NB4 (cell line): ENCODE measurements at regions not wholly inside any gene's neighbourhood (a gene's known extent, or its start where the extent isn't known, plus 50 kb on each side); places are given as distances from the start of the nearest gene placed in this dataset.

Experiments used
- POLR2A ChIP-seq: IDR thresholded peaks from 2 replicates; pipeline ENCODE4 v1.6.1; 2011; ENCODE audit warnings: mild to moderate bottlenecking; ENCODE audit not compliant: insufficient read length; ENCODE audit errors: extremely low read depth
- TF ChIP-seq, protein P1 (sequence below): IDR thresholded peaks from one replicate; pipeline ENCODE4 v1.5.1; 2012; ENCODE audit warnings: low read depth, low read length

DNA sequence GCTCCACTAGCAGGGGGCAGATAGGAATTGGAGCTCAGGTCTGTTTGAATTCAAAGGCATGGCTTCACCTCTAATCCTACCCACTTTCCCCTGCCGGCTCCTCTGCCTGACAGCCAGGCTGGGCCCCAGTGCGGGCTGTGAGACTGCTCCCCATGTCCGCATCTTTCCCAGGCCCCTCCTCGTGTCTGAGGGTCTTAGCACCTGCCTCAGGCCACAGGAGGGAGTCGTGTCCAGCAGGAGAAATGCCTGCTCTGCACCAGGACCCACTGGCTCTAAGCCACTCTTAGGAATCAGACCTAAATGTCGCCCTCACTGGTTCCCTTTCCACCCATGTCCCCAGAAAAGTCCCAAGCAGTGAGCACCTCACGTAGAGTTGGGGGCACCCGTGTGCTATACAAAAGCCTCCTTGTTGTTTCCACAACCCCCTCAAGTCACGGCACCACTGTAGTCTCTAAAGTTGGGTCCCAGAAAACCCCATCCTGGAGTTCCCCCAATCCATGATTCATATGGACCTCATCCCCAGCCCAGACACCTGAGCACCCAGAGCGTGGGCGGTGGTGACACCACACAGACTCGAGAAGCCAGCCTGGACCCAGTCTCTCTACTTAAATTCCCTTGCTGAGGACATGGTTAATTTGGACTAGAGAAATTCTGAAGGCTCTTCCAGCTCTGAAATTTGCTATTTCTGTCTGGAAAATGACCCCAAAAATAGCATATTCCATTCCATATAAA is 466.4 kb upstream of the ZMIZ1 start:
- TF ChIP-seq, protein P1, sequence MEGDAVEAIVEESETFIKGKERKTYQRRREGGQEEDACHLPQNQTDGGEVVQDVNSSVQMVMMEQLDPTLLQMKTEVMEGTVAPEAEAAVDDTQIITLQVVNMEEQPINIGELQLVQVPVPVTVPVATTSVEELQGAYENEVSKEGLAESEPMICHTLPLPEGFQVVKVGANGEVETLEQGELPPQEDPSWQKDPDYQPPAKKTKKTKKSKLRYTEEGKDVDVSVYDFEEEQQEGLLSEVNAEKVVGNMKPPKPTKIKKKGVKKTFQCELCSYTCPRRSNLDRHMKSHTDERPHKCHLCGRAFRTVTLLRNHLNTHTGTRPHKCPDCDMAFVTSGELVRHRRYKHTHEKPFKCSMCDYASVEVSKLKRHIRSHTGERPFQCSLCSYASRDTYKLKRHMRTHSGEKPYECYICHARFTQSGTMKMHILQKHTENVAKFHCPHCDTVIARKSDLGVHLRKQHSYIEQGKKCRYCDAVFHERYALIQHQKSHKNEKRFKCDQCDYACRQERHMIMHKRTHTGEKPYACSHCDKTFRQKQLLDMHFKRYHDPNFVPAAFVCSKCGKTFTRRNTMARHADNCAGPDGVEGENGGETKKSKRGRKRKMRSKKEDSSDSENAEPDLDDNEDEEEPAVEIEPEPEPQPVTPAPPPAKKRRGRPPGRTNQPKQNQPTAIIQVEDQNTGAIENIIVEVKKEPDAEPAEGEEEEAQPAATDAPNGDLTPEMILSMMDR: no peak
- no peak for TF ChIP-seq POLR2A
